ENCODE measurements at regions not wholly inside any gene's neighbourhood (a gene's known extent, or its start where the extent isn't known, plus 50 kb on each side); places are given as distances from the start of the nearest gene placed in this dataset.

DNA sequence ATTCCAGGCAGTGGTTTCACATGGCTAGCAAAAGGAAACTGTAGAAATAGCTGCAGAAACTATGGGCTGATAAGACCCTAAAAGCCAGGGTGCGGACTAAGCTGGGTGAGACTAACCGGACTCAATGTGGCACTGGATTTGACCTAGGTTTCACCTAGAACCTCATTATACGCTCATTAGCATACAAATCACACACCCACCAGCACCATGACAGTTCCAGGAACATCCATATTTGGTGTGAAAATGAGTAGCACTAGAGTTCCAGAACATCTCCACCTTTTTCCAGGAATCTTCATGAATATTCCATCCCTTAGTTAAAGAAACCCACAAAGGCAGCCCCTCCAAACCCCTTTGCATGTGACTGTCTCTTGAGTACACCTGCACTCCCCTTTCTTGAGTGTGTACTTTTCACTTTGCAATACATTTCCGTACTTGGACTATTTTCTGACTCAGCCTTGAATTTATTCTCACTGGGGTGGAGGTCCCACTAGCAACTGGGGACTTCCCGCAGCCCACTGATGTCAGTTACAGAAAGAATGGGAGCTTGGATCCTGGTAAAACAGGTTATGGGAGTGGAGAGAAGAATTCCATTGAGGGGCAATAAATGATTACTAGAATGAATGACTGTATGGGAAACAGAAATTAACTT is 58.0 kb upstream of the SPATA31C2 start:
- TF ChIP-seq CTCF (IDR thresholded peaks at IDR 0.05; ENCODE audit: low read depth, low read length): no peak
- no peak for DNase-seq (ENCODE audit: extremely low read depth, low read depth)

- no peak for TF ChIP-seq CTCF (IDR thresholded peaks at IDR 0.05; ENCODE audit: low read depth, low read length)
- DNase-seq (ENCODE audit: extremely low read depth, low read depth): no peak
These were observed 55.5 kb upstream of the SPATA31C2 start for GRCh38 chr9:88193766-88194165.

DNA sequence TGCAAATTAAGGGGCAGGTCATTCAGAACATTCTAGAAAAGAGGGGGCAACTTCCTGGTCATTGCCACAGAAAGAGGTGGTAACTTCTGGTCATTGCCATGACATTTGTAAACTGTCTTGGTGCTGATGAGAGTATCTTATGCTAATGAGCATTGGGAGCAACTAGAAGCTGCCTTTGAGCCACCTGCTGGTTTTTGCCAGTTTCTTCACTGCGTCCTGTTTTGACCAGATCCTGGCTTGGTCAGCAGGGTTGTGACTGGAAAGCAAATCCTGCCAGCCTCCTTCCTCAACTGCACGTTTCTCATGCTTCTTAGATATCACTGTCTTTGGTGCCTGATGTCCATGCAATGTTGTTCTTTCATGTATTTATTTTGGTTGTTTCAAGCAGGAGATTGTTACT is 53.2 kb upstream of the SPATA31C2 start:
- no peak for TF ChIP-seq CTCF (IDR thresholded peaks at IDR 0.05; ENCODE audit: low read depth, low read length)
- no peak for DNase-seq (ENCODE audit: extremely low read depth, low read depth)

DNA sequence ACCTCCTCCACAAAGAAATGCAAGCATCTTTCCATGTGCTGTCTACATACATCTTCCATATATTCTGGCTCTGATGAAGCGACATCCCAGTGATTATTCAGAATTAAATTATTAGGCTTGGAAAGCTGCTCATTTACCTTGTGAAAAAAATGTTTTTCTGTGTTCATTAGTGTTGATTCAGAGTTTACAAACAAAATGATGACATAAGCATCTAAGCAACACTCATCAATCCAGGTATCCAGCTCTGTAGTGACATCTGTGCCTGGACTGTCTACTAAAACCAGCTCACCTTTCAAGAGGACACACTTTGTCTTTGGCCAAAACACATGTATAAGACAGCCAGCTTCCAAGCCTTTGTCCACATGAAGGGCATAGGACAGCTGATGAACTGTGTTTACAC is 51.1 kb upstream of the SPATA31C2 start:
- DNase-seq (ENCODE audit: extremely low read depth, low read depth): no peak

More for the DNA sequence above, 51.1 kb upstream of the SPATA31C2 start:
- TF ChIP-seq CTCF (IDR thresholded peaks at IDR 0.05; ENCODE audit: low read depth, low read length): no peak
